SK-N-SH (cell line): ENCODE measurements at regions not wholly inside any gene's neighbourhood (a gene's known extent, or its start where the extent isn't known, plus 50 kb on each side); places are given as distances from the start of the nearest gene placed in this dataset.

Experiments
- CTCF ChIA-PET: fragments of 300-600, 350-600 bp; formaldehyde crosslinking; extraction: SDS; loops from one replicate; lab custom pipeline; 2021; lab: Yijun Ruan, JAX
- POLR2A ChIA-PET: fragments of 350-600 bp; sonication (Branson Sonifier 250); formaldehyde crosslinking; extraction: SDS; loops from one replicate; lab custom pipeline; 2020; ENCODE audit warnings: antibody characterized with exemption, inconsistent platforms; lab: Yijun Ruan, JAX
- DNase-seq: peaks from one replicate; pipeline ENCODE4 v3.0.0; 2012
- H2AFZ ChIP-seq: fragments of 200-600 bp; sonication (generic); 2 replicates; pipeline ENCODE4 v1.8.1; 2016; ENCODE audit warnings: antibody characterized with exemption, mild to moderate bottlenecking, low read depth
- H3F3A ChIP-seq: fragments of 200-600 bp; sonication (generic); replicated peaks from 2 replicates; pipeline ENCODE3; 2016; ENCODE audit warnings: antibody characterized with exemption, mild to moderate bottlenecking; ENCODE audit not compliant: insufficient read depth
- H3K27ac ChIP-seq, 2 experiments: fragments of 200-500 bp in 1 of 2; fragments of 200-600 bp in 1 of 2; sonication (Bioruptor generic) in 1 of 2; sonication (generic), shearing (Covaris generic) in 1 of 2; 2 replicates each; pipeline versions ENCODE4 v1.5.1 to v1.6.1; 2014 to 2016; ENCODE audit warnings: low read depth in 2 of 2, inconsistent platforms in 1 of 2, low read length in 1 of 2, mild to moderate bottlenecking in 1 of 2, mixed read lengths in 1 of 2
- H3K27me3 ChIP-seq: fragments of 200-600 bp; sonication (generic), shearing (Covaris generic); 2 replicates; pipeline ENCODE4 v1.6.1; 2016; ENCODE audit warnings: mixed run types; ENCODE audit not compliant: insufficient read depth
- H3K36me3 ChIP-seq, 2 experiments: fragments of 200-500 bp in 1 of 2; fragments of 200-600 bp in 1 of 2; sonication (Bioruptor generic) in 1 of 2; sonication (generic) in 1 of 2; replicated peaks in 1 of 2; 2 replicates each; pipeline versions ENCODE3 to v1.5.1; 2014 to 2016; ENCODE audit warnings: low read length in 1 of 2, mild to moderate bottlenecking in 1 of 2; ENCODE audit not compliant: insufficient read depth in 2 of 2, control insufficient read depth in 1 of 2
- H3K4me1 ChIP-seq, 2 experiments: fragments of 200-500 bp in 1 of 2; fragments of 200-600 bp in 1 of 2; sonication (Bioruptor generic) in 1 of 2; sonication (generic), shearing (Covaris generic) in 1 of 2; 2 replicates each; pipeline versions ENCODE4 v1.5.1 to v1.6.1; 2014 to 2016; ENCODE audit warnings: low read depth in 1 of 2, low read length in 1 of 2, mixed run types in 1 of 2; ENCODE audit not compliant: insufficient read depth in 2 of 2, control insufficient read depth in 1 of 2
- H3K4me2 ChIP-seq: fragments of 200-600 bp; sonication (generic), shearing (Covaris generic); 2 replicates; pipeline ENCODE4 v1.6.1; 2017; ENCODE audit warnings: mixed run types
- H3K4me3 ChIP-seq, 2 experiments: fragments of 200-500 bp in 1 of 2; fragments of 200-600 bp in 1 of 2; sonication (Bioruptor generic) in 1 of 2; sonication (generic), shearing (Covaris generic) in 1 of 2; 2 replicates each; pipeline versions ENCODE4 v1.5.1 to v1.8.1; 2014 to 2016; ENCODE audit warnings: low read depth in 2 of 2, inconsistent platforms in 1 of 2, low read length in 1 of 2, mild to moderate bottlenecking in 1 of 2, mixed read lengths in 1 of 2, moderate library complexity in 1 of 2
- H3K79me2 ChIP-seq: fragments of 200-600 bp; sonication (generic); 2 replicates; pipeline ENCODE4 v1.8.1; 2017; ENCODE audit warnings: mild to moderate bottlenecking; ENCODE audit not compliant: insufficient read depth
- H3K9ac ChIP-seq: fragments of 200-600 bp; sonication (generic); 2 replicates; pipeline ENCODE4 v1.6.1; 2017; ENCODE audit warnings: mixed run types
- H3K9me2 ChIP-seq: fragments of 200-600 bp; sonication (generic); 2 replicates; pipeline ENCODE4 v1.6.1; 2017; ENCODE audit warnings: mixed run types
- H3K9me3 ChIP-seq: fragments of 200-600 bp; sonication (generic); 2 replicates; pipeline ENCODE4 v1.6.1; 2017; ENCODE audit warnings: mixed run types, mild to moderate bottlenecking, moderate library complexity
- H4K20me1 ChIP-seq: fragments of 200-600 bp; sonication (generic); 2 replicates; pipeline ENCODE4 v1.6.1; 2017; ENCODE audit warnings: mild to moderate bottlenecking, mixed run types; ENCODE audit not compliant: insufficient read depth
- CTCF ChIP-seq: fragments of 200-600 bp; sonication (generic); IDR thresholded peaks from 2 replicates; pipeline ENCODE4 v1.6.1; 2017; ENCODE audit warnings: antibody characterized with exemption, mild to moderate bottlenecking, moderate library complexity
- EZH2phosphoT487 ChIP-seq: fragments of 200-600 bp; sonication (generic); IDR thresholded peaks from 2 replicates; pipeline ENCODE4 v1.6.1; 2017; ENCODE audit warnings: low read depth, mixed run types, mild to moderate bottlenecking, antibody characterized with exemption, moderate library complexity, borderline replicate concordance
- FOSL2 ChIP-seq: IDR thresholded peaks from 2 replicates; pipeline ENCODE4 v1.4.0; 2012; ENCODE audit warnings: low read depth, mild to moderate bottlenecking, moderate library complexity, borderline replicate concordance
- FOXJ3 ChIP-seq: sonication (generic); formaldehyde crosslinking; IDR thresholded peaks from 2 replicates; pipeline ENCODE4 v1.5.1; 2020; ENCODE audit warnings: mild to moderate bottlenecking, missing genetic modification reagents
- GATA2 ChIP-seq: sonication (generic); formaldehyde crosslinking; IDR thresholded peaks from 2 replicates; pipeline ENCODE4 v1.5.0; 2020; ENCODE audit warnings: mild to moderate bottlenecking, missing genetic modification reagents
- IRF3 ChIP-seq: fragments of 150-350 bp; IDR thresholded peaks from 2 replicates; pipeline ENCODE4 v1.6.1; 2016; ENCODE audit warnings: mild to moderate bottlenecking, low read depth, low read length
- JUND ChIP-seq: IDR thresholded peaks from 2 replicates; pipeline ENCODE4 v1.4.0; 2012
- MAX ChIP-seq: IDR thresholded peaks from 2 replicates; pipeline ENCODE4 v1.4.0; 2012; ENCODE audit warnings: low read depth
- MEF2A ChIP-seq: IDR thresholded peaks from 2 replicates; pipeline ENCODE4 v1.4.0; 2012; ENCODE audit warnings: low read depth, borderline replicate concordance
- MXI1 ChIP-seq: IDR thresholded peaks from 2 replicates; pipeline ENCODE4 v1.6.1; 2012; ENCODE audit warnings: mild to moderate bottlenecking, low read depth, low read length, improper control_type of control experiment
- PBX3 ChIP-seq: IDR thresholded peaks from 2 replicates; pipeline ENCODE4; 2012
- POLR2AphosphoS5 ChIP-seq: IDR thresholded peaks from 2 replicates; pipeline ENCODE4 v1.6.1; 2012; ENCODE audit warnings: low read depth, low read length
- RAD21 ChIP-seq: IDR thresholded peaks from 2 replicates; pipeline ENCODE4 v1.6.1; 2012; ENCODE audit warnings: mild to moderate bottlenecking, low read length
- REST ChIP-seq: IDR thresholded peaks from 2 replicates; pipeline ENCODE4 v1.6.1; 2012; ENCODE audit warnings: mild to moderate bottlenecking, low read depth, low read length, moderate library complexity
- RXRA ChIP-seq: IDR thresholded peaks from 2 replicates; pipeline ENCODE4 v1.4.0; 2012; ENCODE audit warnings: low read depth, mild to moderate bottlenecking, borderline replicate concordance
- SIN3A ChIP-seq: IDR thresholded peaks from 2 replicates; pipeline ENCODE4 v1.6.1; 2012; ENCODE audit warnings: low read depth, mild to moderate bottlenecking, low read length, moderate library complexity, borderline replicate concordance
- TCF12 ChIP-seq: IDR thresholded peaks from 2 replicates; pipeline ENCODE4 v1.4.0; 2012
- YY1 ChIP-seq: IDR thresholded peaks from 2 replicates; pipeline ENCODE4 v1.4.0; 2012; ENCODE audit warnings: low read depth, mild to moderate bottlenecking
- WGBS: methylation state at CpG from one replicate; pipeline ENCODE4 v1.1.6; 2017; ENCODE audit warnings: low lambda C conversion rate; 5-methylcytosine and 5-hydroxymethylcytosine counted together

- TF ChIP-seq CTCF (no peak), JUND (no peak), PBX3 (no peak)
Measured at GRCh38 chr18:78639006-78639950, 340.3 kb upstream of the SALL3 start (continued).

- H3F3A ChIP-seq: no peaks in the 10 kb centered on the region
- no peaks in the 10 kb centered on the region for H3K27me3 ChIP-seq
- no peak for TF ChIP-seq RXRA
- TF ChIP-seq CTCF: no peak
- TF ChIP-seq IRF3: no peak
- TF ChIP-seq MXI1: no peak
- TF ChIP-seq REST: no peak
- no peak for TF ChIP-seq RAD21
- no peak for TF ChIP-seq FOSL2
- no peak for TF ChIP-seq POLR2AphosphoS5
- TF ChIP-seq JUND: no peak
- no peak for TF ChIP-seq TCF12
- TF ChIP-seq SIN3A: no peak
- no peak for TF ChIP-seq EZH2phosphoT487
- no peak for TF ChIP-seq FOXJ3 (CRISPR knock-in tag)
- no peak for TF ChIP-seq MEF2A
- TF ChIP-seq YY1: no peak
- no peak for TF ChIP-seq GATA2 (CRISPR knock-in tag)
- no peak for TF ChIP-seq MAX
- TF ChIP-seq, all 33 proteins: peak for 0
- H4K20me1 ChIP-seq: no peaks in the 10 kb centered on the region
- no peaks in the 10 kb centered on the region for H3K36me3 ChIP-seq
- DNase-seq: no peak
- WGBS: 5% methylated on average over 6 of the region's 8 CpGs
- H3K4me3 ChIP-seq: no peak overlapping the region
- no peaks in the 10 kb centered on the region for H3K4me1 ChIP-seq
- no peaks in the 10 kb centered on the region for H3K79me2 ChIP-seq
- H3K9me3 ChIP-seq: no peaks in the 10 kb centered on the region
- no peak overlapping the region for H2AFZ ChIP-seq
- ChIA-PET CTCF (no interaction called here), POLR2A (no interaction called here)
- H3K4me2 ChIP-seq: no peak overlapping the region
- H3K9ac ChIP-seq: no peak overlapping the region
- no peak overlapping the region for H3K27ac ChIP-seq
- no peaks in the 10 kb centered on the region for H3K9me2 ChIP-seq
Measured at GRCh38 chr18:78640246-78640995, 339.2 kb upstream of the SALL3 start.
